ENCODE measurements at regions not wholly inside any gene's neighbourhood (a gene's known extent, or its start where the extent isn't known, plus 50 kb on each side); places are given as distances from the start of the nearest gene placed in this dataset.

DNA sequence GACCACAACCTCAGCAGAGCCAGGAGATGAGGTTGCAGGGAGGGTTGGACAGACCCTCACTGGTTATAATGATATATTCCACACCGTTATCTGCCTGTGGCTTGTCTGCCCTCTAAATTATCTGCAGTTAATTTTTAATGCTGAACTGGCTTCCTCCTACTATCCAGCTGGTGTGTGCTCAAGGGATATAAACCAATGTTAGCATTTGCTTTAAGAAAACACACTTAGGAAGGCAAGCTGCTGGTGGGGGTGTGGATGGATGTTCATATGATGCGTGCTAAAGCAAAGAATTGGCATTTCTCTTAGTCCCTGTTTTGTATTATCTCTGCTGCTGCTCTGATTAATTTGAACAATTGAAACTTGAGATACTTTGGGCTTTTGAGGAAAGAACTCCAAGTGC, 132.2 kb upstream of the NPVF start:
- intact Hi-C loops (cut with micrococcal nuclease): no loop called here

DNA sequence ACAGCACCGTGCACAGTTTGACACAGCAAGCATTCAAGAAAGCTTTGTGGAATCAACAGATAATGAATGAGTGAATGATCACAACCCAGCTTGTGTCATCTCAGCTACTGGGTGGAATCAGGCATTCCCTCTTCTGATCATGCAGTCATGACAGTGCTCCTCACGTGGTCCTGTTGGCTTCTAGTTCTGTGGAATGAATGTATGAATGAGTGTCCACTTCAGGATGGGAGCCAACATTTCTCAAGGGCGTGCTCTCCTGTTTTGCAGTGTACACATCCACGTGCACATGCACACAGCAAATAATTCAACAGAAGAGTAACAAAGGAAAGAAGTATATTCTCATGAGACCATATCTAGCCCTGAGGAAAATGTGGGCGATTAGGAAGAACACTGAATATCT, 133.1 kb upstream of the NPVF start:
- intact Hi-C loops (cut with micrococcal nuclease): no loop called here

DNA sequence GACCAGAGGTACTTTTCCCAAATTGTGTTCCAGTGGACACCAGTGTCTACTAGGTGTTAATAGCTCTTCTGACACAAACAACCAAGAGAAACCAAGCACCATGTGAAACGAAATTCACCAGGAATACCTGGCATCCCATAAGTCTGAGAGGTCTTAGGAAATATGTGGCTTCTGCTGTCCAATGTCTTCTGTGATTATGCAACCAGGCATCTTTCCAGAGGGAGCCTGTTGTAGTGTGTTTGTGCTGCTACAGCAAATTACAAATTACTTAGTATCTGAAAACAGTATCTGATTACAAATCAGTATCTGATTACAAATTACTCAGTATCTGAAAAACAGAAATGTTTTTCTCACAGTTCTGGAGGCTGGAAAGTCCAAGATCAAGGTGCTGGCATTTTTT, 133.6 kb upstream of the NPVF start:
- intact Hi-C loops (cut with micrococcal nuclease): no loop called here

DNA sequence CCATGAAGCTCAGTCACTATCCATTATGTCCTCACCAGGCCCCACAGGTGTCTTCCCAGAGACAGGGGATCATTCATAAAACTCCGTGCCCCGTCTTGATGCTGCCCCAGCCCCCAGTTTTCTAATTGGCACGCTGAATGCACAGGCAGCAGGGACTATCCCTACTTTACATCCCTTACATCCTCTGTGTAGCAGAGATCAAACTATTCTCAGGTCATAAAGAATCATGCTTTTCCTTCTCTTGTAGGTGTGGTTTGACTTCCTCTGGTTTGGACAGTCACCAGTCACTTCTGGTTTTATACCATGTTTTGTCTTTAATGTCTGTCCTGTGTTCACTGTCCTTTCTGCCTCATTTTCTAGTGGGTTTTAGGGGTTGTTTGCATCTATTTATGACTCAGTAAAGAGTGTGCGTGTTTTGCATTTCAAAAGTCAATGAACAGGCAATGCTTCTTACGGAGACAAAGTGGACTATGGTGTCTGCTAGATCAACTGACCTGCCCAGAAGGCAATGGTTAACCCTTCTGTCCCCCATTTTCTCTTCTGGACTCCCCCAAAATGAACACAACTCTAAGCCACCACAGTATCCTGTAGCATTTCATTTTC, 140.4 kb upstream of the NPVF start:
- intact Hi-C loops (cut with micrococcal nuclease): no loop called here

DNA sequence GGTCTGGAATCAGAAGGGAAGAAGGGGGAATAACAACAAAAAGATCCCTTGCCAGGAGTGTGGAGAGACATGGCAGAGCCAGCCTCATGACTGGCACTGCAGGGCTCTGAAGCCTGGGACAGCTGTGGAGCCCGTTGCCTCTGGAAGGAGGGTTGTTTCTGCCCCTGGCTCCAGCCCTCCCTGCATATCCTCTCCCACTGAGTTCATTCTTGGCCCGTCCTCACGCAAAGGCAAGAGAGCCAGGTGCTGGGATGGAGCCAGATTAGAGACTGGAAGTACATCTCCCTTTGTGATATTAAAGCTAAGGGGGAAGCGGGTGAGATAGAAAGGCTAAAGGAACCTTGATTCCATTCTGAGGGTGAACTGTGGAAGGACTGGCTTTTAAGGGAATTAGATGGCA, 141.5 kb upstream of the NPVF start:
- intact Hi-C loops (cut with micrococcal nuclease): no loop called here

DNA sequence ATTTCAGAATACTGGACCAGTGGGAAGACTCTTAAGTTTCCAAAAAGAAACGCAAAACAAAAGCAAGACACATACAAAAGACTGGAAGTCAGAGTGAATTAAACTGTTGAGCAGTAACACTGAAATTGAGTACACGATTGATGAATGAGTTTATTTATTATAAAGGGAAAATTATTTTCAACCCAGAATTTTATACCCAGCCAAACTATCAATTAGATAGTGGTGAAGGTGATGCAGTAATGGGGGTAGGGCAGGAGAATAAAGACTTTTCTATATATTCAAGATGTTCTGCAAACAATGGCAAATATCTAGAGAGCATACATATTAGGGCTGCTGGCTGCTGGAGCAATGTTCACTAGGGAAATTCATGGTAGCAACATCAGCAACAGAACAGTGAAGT, 143.7 kb upstream of the NPVF start:
- intact Hi-C loops (cut with micrococcal nuclease): no loop called here

DNA sequence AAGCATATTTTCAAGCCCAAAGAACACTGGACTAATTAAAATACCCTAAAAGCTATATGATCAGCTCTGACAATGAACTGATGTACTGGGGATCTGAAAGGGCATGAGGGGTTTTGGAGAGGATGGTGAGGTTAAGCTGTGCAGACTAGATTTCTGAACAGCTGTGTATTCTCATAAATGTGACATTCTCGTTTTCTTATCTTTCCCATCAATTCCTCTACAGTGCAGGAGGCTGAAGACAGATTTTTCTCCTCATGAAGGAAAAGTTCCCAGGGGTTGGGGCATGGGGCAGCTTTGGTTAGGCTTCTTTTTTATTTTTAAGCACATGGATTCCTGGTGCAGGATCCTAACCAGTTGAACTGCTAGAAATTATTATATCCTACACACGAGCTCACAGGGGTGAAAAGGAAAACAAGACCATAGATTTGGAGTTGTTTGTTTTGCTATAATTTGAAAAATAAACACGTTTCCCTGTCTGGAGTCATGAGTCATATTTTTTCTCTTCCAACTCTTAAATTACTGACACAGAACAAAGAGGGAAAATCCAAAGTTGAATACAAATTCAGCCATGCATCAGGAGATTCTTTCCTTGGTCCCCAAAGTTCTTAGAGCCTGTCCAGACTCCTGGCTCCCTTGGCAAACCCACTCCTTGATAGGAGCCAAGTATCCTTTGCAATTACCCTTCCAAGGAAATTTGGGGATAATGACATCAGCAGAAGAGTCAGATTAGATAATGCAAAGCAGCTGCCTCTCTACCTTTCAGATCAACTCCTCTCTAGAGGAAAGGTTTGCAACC, 147.7 kb upstream of the NPVF start:
- intact Hi-C loops (cut with micrococcal nuclease): no loop called here

DNA sequence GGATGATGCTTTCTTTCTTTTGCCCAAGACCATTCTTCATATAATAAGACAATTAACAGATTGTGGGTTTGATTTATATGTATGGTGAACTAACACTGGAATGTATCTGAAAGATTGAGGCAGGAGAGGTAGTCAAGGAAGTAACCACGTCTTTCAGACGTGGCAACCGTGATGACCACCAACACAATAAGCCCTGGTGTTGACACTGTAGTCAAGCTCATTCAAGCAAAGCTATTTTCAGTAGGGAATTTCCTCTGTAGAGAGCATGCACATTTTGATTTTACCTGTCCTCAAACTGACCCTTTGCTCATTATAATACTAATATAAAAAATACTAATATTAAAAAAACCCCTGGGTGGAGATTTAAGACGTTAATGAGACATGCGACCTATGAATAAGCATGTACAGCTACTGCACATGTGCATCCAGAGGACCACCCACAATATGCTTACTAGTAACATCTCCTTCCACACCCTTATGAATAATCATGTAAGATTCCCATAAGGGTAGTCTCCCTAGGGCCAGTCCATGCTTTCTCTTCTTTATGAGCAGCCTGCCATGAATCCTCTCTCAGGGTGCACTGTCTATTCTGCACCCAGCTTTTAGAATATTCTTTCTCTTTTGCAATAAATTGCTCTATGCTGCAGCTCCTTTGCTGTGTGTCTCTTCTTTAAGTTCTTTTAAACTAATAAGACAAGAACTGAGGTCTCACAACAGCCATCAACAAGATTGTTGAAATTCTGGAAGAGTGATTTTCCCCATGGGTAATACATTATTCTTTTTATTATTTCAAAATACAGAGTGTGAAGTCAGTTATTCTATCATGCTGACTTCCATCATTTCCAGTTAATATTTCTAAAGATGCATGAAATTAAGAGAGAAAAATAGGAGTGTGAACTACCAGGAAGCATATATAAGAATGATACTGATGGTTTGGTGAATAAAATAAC, 151.3 kb upstream of the NPVF start:
- intact Hi-C loops (cut with micrococcal nuclease): no loop called here

DNA sequence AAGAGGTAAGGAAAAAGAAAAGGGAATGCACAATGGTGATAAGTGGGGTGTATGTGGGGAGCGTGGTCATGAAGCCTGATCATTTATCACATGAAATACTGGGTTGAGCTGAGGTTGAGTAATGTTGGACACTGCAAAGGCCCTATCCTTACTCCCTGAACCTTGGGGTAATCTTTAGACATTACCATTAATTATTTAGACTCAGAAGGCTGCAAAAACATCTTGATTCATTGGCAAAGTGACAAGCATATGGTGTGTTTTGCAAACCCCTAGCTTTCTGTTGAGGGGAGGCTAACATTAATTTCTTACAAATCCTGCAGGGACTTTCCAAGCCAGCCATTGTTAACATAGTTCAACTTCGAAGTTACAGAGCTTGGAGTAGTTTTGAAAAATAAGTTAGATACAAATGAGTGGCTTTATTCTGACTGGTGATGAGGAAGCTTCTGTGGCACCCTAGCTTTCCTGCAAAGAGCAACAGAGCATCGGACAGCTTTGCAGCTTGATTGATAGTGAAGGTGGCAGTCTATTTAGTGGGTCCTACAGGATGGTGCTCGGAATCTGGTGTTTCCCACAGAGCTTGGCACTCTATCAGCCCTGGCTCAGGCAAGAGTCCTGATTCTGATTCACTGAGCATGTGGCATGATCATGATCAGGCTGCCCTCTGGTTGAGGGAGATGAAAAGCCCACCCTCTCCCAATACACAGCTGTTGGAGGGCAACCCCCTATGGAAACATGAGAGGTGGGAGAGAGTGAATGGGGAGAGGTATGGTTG, 153.7 kb upstream of the NPVF start:
- intact Hi-C loops (cut with micrococcal nuclease): no loop called here

DNA sequence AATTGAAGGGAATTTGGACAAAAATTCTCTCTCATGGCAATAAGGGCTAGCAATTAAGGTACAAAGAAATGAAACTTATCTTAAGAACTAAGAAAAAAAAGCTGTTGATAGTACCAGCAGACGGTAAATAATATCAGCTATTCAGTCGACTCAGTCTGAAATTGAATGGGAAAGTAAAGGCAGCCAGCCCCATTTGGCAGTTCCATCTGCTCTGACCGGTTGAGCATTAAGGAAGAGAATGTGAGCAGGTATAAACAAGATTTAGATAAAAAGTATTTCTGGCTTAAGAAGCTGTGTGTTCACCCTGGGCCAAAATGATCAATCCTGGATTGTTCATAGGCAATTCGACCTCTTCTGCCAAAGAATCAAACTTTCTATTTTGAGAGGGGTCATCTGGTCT, 154.6 kb upstream of the NPVF start:
- intact Hi-C loops (cut with micrococcal nuclease): no loop called here

DNA sequence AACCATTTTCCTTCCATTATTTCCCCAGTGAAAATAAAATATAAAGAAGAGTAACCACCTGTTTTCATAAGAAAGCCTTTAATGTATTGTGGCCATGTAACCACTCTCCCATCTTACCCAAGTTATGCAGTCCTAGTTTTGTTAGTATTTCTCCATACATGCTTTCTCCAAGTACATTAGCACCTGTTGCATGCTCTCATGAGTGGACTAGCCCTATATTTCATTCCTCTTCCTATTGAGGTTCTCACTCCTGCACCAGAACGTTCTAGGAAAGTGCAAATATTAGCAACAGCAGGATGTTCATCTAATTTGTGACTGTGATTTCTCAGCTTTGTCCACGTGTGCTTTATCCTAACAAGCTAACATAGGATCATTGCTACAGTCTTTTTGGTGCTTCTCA, 155.1 kb upstream of the NPVF start:
- intact Hi-C loops (cut with micrococcal nuclease): no loop called here

DNA sequence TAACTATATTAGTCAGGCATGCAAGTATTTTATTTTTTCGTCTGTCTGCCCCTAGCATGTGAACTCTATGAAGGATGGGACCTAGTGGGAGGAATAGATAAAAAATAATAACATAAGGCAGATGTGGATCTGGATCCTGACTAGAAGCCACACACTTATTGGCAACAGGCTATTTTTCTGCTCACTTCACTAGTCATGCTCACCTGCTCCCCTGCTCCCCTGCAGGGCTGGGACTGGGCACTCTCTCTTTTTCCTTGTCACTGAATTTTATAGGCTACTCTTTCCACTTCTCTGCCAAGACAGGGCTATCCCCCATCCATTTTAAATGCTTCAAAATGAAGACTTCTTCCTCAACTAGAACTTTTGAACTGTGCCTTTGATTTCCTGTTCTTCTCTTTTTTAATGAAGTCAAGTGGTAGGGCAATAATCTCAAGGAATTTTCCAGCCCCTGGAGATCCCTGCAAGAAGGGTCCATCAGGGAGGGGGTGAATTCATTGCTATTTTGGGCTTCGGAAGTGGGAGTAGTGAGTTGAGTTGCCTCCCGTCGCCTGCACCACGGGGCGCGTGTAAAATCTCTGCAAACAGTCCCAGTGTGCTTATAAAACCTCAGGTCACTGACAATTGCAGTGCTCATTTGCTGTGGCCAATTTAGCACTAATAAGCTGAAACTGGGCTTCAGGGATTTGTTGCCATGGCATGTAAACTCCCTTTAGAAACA, 156.7 kb upstream of the NPVF start:
- intact Hi-C loops (cut with micrococcal nuclease): no loop called here

DNA sequence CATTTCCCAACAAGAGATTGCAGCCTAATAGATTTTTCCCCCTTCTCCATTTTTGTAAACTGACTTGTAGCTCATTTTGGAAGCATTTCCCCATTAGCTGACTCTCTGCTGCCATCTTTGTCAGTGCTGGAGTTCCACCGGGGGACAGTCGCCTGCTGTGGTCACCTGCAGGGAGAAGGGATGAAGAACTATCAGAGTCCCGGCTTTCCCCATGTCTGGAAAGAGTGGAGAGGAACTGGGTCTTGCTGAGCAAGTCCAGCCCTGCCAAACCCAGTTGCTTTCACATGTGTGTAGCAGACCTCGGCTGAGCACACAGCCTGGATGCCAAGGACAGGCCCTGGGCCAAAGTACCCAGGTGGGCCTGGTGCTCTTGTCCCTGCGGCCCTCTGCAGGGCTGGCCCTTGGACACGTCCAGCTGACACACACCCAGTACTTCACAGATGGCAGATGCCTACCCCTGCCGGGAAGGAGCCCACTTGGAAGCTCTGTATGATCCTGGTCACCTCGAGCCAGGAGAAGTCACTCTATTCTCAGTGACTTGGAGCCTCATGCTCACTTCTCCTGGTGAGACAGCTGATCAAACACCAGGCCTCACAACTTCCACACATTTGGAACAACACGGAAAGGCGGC, 157.3 kb upstream of the NPVF start:
- intact Hi-C loops (cut with micrococcal nuclease): no loop called here

DNA sequence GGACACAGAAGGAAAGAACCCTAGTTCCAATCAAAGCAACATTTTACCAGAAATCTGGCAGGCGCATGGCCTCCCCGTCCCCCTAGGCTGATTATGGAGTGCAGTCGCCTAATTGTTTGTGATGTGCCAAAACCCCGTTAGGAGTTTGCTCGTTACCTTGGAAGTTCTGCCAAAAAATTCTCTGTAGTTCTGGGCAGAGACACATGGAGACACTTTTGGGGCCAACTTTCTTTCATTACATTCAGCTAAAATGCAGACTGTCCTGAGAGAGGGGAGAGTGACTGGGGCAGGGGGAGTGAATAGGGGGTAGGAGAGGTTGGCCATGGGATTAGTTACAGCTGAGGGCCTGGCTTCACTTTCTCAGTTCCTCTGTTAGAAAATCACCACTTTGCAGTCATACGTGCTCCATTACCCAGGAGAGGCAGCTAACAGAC, 158.0 kb upstream of the NPVF start:
- intact Hi-C loops (cut with micrococcal nuclease): no loop called here

DNA sequence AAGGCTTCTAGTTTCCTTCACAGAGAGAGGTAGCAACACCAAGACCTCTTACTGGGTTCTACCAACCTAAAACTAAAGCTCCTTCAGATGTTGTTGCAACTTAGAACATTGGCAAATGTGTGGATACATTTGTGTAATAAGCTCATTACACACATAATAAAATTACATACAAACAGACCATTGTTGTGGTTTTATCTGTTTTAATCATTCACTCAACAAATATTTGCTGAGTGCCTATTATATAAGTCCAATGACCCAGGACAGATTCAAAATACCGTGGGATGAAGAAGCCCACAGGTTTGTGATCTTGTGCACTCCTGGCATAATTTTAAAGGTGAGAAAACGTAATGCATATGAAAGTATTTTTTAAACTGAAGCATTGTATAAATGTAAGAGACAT, 160.4 kb upstream of the NPVF start:
- intact Hi-C loops (cut with micrococcal nuclease): loop anchor here (1.0 kb wide), 1 partner anchor 129 kb away; no protein-coding TSS in a partner anchor

DNA sequence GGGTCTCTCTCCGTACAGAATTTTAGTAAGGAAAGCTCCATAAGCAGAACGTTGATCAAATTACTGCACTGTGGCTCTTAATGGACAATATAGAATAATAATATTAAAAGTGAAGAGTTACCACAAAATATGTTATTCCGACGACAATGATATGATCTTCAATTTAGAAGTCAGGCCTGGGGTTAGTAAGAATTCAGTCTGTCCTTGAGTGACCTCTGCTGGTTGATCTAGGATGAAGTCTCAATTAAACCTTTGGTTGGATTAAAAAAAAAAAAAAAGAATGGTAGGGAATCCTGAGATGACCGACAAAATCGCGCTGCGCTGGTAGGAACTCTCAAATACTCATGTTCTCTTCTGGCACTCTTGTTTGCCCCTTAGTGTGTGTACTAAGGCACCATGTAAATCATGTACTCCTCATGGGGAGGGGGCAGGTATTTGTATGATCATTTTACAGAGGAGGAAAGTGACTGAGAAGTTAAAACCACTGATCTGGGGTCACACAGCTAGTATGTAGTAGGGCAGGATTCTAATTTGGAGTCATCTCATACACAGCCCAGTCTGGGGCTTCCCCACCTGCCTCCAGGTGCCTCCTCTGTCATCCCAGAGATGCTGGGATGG, 161.3 kb upstream of the NPVF start:
- intact Hi-C loops (cut with micrococcal nuclease): loop anchor here (1.0 to 5.0 kb wide), 2 partner anchors 130 to 463 kb away; no protein-coding TSS in a partner anchor

DNA sequence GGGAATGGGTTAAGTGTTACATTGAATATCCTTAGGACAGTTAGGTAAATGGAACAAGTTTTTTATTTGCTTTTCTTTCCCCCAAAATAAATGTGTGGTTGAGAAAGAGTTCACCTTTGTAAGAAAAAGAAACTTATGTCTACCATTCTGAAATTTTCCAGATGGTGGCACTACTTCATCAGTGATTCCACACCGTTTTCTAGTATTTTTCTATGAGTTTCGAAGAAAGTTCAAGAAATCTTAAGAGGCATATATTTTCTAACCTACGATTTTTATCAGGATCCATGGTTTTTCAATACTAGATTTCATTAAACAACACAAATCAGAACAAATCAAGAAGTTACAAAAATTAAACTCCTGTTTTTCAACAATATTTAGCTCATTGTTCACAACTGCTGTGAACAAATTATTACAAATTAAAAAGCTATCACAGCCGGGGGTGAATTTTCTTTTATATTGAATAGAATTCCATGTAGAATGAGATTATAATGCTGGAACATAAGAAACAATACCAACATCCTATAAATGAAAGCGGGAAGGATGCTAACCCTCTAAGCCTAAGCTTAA, 163.1 kb upstream of the NPVF start:
- intact Hi-C loops (cut with micrococcal nuclease): loop anchor here (1.0 to 5.0 kb wide), 2 partner anchors 175 to 461 kb away; no protein-coding TSS in a partner anchor

DNA sequence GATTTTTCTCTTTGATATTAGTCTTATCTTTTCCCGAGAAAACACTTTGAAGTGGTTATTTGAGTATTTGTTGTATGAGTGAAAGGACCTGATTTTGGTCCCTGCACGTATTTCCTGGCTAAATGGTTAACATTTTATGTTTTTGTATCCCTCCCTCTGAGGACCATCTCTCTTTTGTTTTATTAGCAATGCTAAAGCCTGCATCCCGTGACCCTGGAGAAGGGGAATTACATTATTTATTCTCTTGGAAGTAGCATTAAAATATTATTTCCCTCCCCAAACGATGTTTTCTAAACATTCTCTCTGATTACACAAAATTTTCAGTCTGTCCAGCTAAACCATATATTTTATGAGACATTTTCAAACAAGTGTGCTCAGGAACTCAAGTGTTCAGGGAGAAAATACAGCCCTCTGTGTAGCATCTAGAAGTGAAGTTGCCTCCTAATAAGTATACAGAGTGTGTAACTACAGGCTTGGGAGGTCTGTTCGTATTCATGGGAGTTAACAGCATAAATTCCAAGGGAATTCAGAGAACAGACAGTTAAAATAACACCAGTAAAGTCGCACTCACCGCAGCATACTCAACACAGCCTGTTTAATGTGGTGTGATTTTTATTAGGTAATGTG, 163.8 kb upstream of the NPVF start:
- intact Hi-C loops (cut with micrococcal nuclease): loop anchor here (1.0 to 5.0 kb wide), 2 partner anchors 174 to 460 kb away; no protein-coding TSS in a partner anchor
